IMR-90 (cell line): ENCODE measurements at regions not wholly inside any gene's neighbourhood (a gene's known extent, or its start where the extent isn't known, plus 50 kb on each side); places are given as distances from the start of the nearest gene placed in this dataset.
A peak's percentile ranks its signal among the peaks of the same experiment; 100 is the strongest.

ENCODE experiments used
- ATAC-seq: fragments of 200-7000 bp; cut with Tn5 transposase; 2 replicates; pipeline ENCODE4 v1.9.1; 2020; ENCODE audit warnings: low read depth, mild to moderate bottlenecking, moderate library complexity
- BruUV-seq: library from RNA; stranded (reverse); fragments of 400-500 nt; replicated peaks from 2 replicates; lab custom pipeline; 2021; lab: Mats Ljungman, UMichigan
- CTCF ChIA-PET: fragments of 300-600 bp; formaldehyde crosslinking; extraction: SDS; loops from one replicate; lab custom pipeline; 2021; ENCODE audit warnings: antibody characterized with exemption; lab: Yijun Ruan, JAX
- POLR2A ChIA-PET: fragments of 300-600 bp; sonication (Branson Sonifier 250); formaldehyde crosslinking; loops from one replicate; lab custom pipeline; 2022; ENCODE audit warnings: antibody characterized with exemption; ENCODE audit not compliant: unreplicated experiment; lab: Charles Lee
- DNase-seq: peaks from one replicate; pipeline ENCODE4 v3.0.0; 2013
- H2AFZ ChIP-seq: replicated peaks from 2 replicates; pipeline ENCODE3; 2013; ENCODE audit warnings: low read length, mild to moderate bottlenecking; ENCODE audit not compliant: poor library complexity
- H2AK5ac ChIP-seq: 2 replicates; pipeline ENCODE4 v1.6.1; 2013; ENCODE audit warnings: low read depth, low read length, inconsistent platforms
- H2AK9ac ChIP-seq: replicated peaks from 2 replicates; pipeline ENCODE3; 2013; ENCODE audit warnings: mild to moderate bottlenecking, low read depth, low read length, moderate library complexity; ENCODE audit not compliant: poor library complexity
- H2BK120ac ChIP-seq: 2 replicates; pipeline ENCODE4 v1.6.1; 2013; ENCODE audit warnings: low read depth, low read length, inconsistent platforms
- H2BK15ac ChIP-seq: 3 replicates; pipeline ENCODE4 v1.6.1; 2013; ENCODE audit warnings: low read depth, low read length, inconsistent platforms
- H2BK20ac ChIP-seq: 2 replicates; pipeline ENCODE4 v1.6.1; 2013; ENCODE audit warnings: low read depth, mild to moderate bottlenecking, inconsistent platforms, low read length, moderate library complexity
- H2BK5ac ChIP-seq: 2 replicates; pipeline ENCODE4 v1.6.1; 2013; ENCODE audit warnings: mild to moderate bottlenecking, low read depth, low read length, inconsistent platforms; ENCODE audit not compliant: poor library complexity, severe bottlenecking
- H3K14ac ChIP-seq: replicated peaks from 2 replicates; pipeline ENCODE4 v1.6.1; 2013; ENCODE audit warnings: low read depth, low read length, inconsistent platforms
- H3K18ac ChIP-seq: 2 replicates; pipeline ENCODE4 v1.6.1; 2013; ENCODE audit warnings: low read depth, low read length, control low read depth
- H3K23ac ChIP-seq: 2 replicates; pipeline ENCODE4 v1.6.1; 2013; ENCODE audit warnings: low read depth, low read length, inconsistent platforms
- H3K27ac ChIP-seq: 2 replicates; pipeline ENCODE4 v1.5.1; 2013; ENCODE audit warnings: mild to moderate bottlenecking, control low read depth, low read length; ENCODE audit not compliant: insufficient read depth
- H3K27me3 ChIP-seq: 2 replicates; pipeline ENCODE4 v1.6.1; 2013; ENCODE audit warnings: low read length; ENCODE audit not compliant: control insufficient read depth, insufficient read depth
- H3K36me3 ChIP-seq: 2 replicates; pipeline ENCODE4 v1.6.1; 2013; ENCODE audit warnings: low read length, mixed read lengths; ENCODE audit not compliant: control insufficient read depth, insufficient read depth
- H3K4ac ChIP-seq: 2 replicates; pipeline ENCODE4 v1.6.1; 2013; ENCODE audit warnings: low read depth, low read length, inconsistent platforms
- H3K4me1 ChIP-seq: 2 replicates; pipeline ENCODE4 v1.6.1; 2013; ENCODE audit warnings: low read length, mixed read lengths; ENCODE audit not compliant: control insufficient read depth, insufficient read depth
- H3K4me2 ChIP-seq: 2 replicates; pipeline ENCODE4 v1.6.1; 2013; ENCODE audit warnings: low read depth, mild to moderate bottlenecking, control low read depth, low read length, moderate library complexity
- H3K4me3 ChIP-seq: 2 replicates; pipeline ENCODE4 v1.5.1; 2013; ENCODE audit warnings: low read depth, mild to moderate bottlenecking, control low read depth, low read length, moderate library complexity; ENCODE audit not compliant: insufficient read depth
- H3K56ac ChIP-seq: 2 replicates; pipeline ENCODE4 v1.6.1; 2013; ENCODE audit warnings: low read length, inconsistent platforms; ENCODE audit not compliant: insufficient read depth; ENCODE audit errors: extremely low read depth
- H3K79me1 ChIP-seq, 2 experiments: 2 replicates each; pipeline ENCODE4 v1.6.1; 2013; ENCODE audit warnings: low read length in 2 of 2, inconsistent platforms in 1 of 2, low read depth in 1 of 2
- H3K9ac ChIP-seq: 2 replicates; pipeline ENCODE4 v1.6.1; 2013; ENCODE audit warnings: low read depth, low read length, control low read depth
- H3K9me1 ChIP-seq: 2 replicates; pipeline ENCODE4 v1.6.1; 2013; ENCODE audit warnings: low read length, inconsistent platforms; ENCODE audit not compliant: insufficient read depth
- H3K9me3 ChIP-seq: 2 replicates; pipeline ENCODE4 v1.6.1; 2013; ENCODE audit warnings: low read length; ENCODE audit not compliant: control insufficient read depth, insufficient read depth
- H4K20me1 ChIP-seq: 2 replicates; pipeline ENCODE4 v1.6.1; 2013; ENCODE audit warnings: low read length, inconsistent platforms; ENCODE audit not compliant: insufficient read depth
- H4K5ac ChIP-seq: 2 replicates; pipeline ENCODE4 v1.6.1; 2013; ENCODE audit warnings: mild to moderate bottlenecking, low read depth, low read length, control low read depth
- H4K8ac ChIP-seq, 2 experiments: 2 replicates each; pipeline ENCODE4 v1.6.1; 2013; ENCODE audit warnings: low read depth in 2 of 2, low read length in 2 of 2, control low read depth in 1 of 2, inconsistent platforms in 1 of 2
- H4K91ac ChIP-seq: 2 replicates; pipeline ENCODE4 v1.6.1; 2013; ENCODE audit warnings: low read depth, low read length, inconsistent platforms; ENCODE audit not compliant: insufficient read depth
- BHLHE40 ChIP-seq: fragments of 150-350 bp; IDR thresholded peaks from 2 replicates; pipeline ENCODE4 v1.6.1; 2016; ENCODE audit warnings: mild to moderate bottlenecking, low read depth, low read length
- CEBPB ChIP-seq: IDR thresholded peaks from 2 replicates; pipeline ENCODE4 v1.6.1; 2012; ENCODE audit warnings: low read depth, low read length, improper control_type of control experiment
- POLR2A ChIP-seq: IDR thresholded peaks from 2 replicates; pipeline ENCODE4 v1.6.1; 2012; ENCODE audit warnings: mild to moderate bottlenecking, low read depth, low read length
- RCOR1 ChIP-seq: IDR thresholded peaks from 2 replicates; pipeline ENCODE4 v1.6.1; 2012; ENCODE audit warnings: mild to moderate bottlenecking, low read length, improper control_type of control experiment; ENCODE audit not compliant: insufficient replicate concordance
- RFX5 ChIP-seq: IDR thresholded peaks from 2 replicates; pipeline ENCODE4 v1.8.0; 2012; ENCODE audit warnings: low read depth, mild to moderate bottlenecking, low read length, moderate library complexity
- WGBS, 2 experiments: methylation state at CpG; one replicate each; pipeline versions ENCODE4 v1.1.5 to v1.1.7; 2013; ENCODE audit warnings: missing lambda C conversion rate in 2 of 2; ENCODE audit not compliant: insufficient read length in 1 of 2; ENCODE audit errors: extremely low coverage in 2 of 2; 5-methylcytosine and 5-hydroxymethylcytosine counted together
- dilution Hi-C: fragments of 300-500 bp; cut with HindIII; formaldehyde crosslinking; loops from one replicate; pipeline ENCODE4 v1.14.3; 2018; ENCODE audit warnings: low sequenced_read_pairs; ENCODE audit not compliant: unreplicated experiment
- in situ Hi-C: fragments of 300-500 bp; cut with MboI; formaldehyde crosslinking; loops from 3 replicates; pipeline ENCODE4 v1.14.3; 2019; ENCODE audit warnings: low sequenced_read_pairs, inconsistent platforms, mixed read lengths
- intact Hi-C: fragments of 100-400 bp; cut with micrococcal nuclease; formaldehyde crosslinking; loops from 2 replicates; pipeline ENCODE4 v1.10.0; 2022
- TF ChIP-seq, protein P1 (sequence below): conservative IDR thresholded peaks from 2 replicates; pipeline ENCODE4 v1.5.1; 2012; ENCODE audit warnings: mild to moderate bottlenecking, low read depth, low read length, improper control_type of control experiment

DNA sequence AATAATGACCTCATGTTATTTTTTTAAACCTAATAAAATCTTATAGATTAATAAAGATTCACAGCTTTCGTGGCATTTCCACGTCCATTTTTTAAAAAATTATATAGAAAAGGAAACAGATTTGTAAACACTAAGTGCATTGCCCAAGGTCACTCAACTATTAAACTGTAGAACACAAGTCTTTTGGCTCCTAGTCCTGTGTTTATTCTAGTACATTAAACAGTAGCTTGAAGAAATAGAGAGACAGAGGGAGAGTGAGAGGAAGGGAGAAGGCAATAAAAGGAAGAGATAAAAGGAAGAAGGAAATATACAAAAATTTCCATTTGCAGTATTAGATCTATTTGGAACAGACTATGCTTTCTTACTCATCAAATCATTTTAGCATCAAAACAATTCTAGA, 586.7 kb upstream of the CITED2 start:
- intact Hi-C loops (no loop called here), dilution Hi-C loops (no loop called here), in situ Hi-C loops (no loop called here)
- no peaks in the 10 kb centered on the region for H3K36me3 ChIP-seq
- no TSS peak for BruUV-seq
- no CpG with 5 or more reads among the region's 2 CpGs for WGBS, 2 experiments
- no peak overlapping the region for H2AK9ac ChIP-seq
- no peak overlapping the region for H3K23ac ChIP-seq
- ChIA-PET CTCF (no interaction called here), POLR2A (no interaction called here)
- H3K27me3 ChIP-seq, result no peaks in the 10 kb centered on the region
- H4K91ac ChIP-seq, result no peak overlapping the region
- H3K79me1 ChIP-seq, result no peaks in the 10 kb centered on the region
- peaks cover 3% of the 10 kb centered on the region for H3K4me1 ChIP-seq
- H3K27ac ChIP-seq, result no peak overlapping the region
- no peak overlapping the region for H2BK5ac ChIP-seq
- H4K8ac ChIP-seq, result no peak overlapping the region
- ATAC-seq (0 out of 2 replicates have a peak, but pooled peaks have one; percentile 21), DNase-seq (no peak)
- no peak overlapping the region for H3K14ac ChIP-seq
- H3K4me3 ChIP-seq, result no peak overlapping the region
- no peak overlapping the region for H3K4me2 ChIP-seq
- no peak overlapping the region for H2BK15ac ChIP-seq
- H2AFZ ChIP-seq, result no peak overlapping the region
- no peak overlapping the region for H2AK5ac ChIP-seq
- H3K9ac ChIP-seq, result no peak overlapping the region
- H2BK120ac ChIP-seq, result no peak overlapping the region
- TF ChIP-seq, protein P1, sequence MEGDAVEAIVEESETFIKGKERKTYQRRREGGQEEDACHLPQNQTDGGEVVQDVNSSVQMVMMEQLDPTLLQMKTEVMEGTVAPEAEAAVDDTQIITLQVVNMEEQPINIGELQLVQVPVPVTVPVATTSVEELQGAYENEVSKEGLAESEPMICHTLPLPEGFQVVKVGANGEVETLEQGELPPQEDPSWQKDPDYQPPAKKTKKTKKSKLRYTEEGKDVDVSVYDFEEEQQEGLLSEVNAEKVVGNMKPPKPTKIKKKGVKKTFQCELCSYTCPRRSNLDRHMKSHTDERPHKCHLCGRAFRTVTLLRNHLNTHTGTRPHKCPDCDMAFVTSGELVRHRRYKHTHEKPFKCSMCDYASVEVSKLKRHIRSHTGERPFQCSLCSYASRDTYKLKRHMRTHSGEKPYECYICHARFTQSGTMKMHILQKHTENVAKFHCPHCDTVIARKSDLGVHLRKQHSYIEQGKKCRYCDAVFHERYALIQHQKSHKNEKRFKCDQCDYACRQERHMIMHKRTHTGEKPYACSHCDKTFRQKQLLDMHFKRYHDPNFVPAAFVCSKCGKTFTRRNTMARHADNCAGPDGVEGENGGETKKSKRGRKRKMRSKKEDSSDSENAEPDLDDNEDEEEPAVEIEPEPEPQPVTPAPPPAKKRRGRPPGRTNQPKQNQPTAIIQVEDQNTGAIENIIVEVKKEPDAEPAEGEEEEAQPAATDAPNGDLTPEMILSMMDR, result no peak
- TF ChIP-seq POLR2A (no peak), BHLHE40 (no peak), RCOR1 (no peak), CEBPB (no peak), RFX5 (no peak)
- H3K9me1 ChIP-seq, result no peaks in the 10 kb centered on the region
- H4K20me1 ChIP-seq, result no peaks in the 10 kb centered on the region
- no peak overlapping the region for H3K18ac ChIP-seq
- H4K5ac ChIP-seq, result no peak overlapping the region
- H3K9me3 ChIP-seq, result no peaks in the 10 kb centered on the region
- no peak overlapping the region for H2BK20ac ChIP-seq
- H3K56ac ChIP-seq, result no peak overlapping the region
- no peak overlapping the region for H3K4ac ChIP-seq
